IMR-90 (cell line): ENCODE measurements at regions not wholly inside any gene's neighbourhood (a gene's known extent, or its start where the extent isn't known, plus 50 kb on each side); places are given as distances from the start of the nearest gene placed in this dataset.

Source experiments
- ATAC-seq: fragments of 200-7000 bp; cut with Tn5 transposase; 2 replicates; pipeline ENCODE4 v1.9.1; 2020; ENCODE audit warnings: low read depth, mild to moderate bottlenecking, moderate library complexity
- BruUV-seq: library from RNA; stranded (reverse); fragments of 400-500 nt; replicated peaks from 2 replicates; lab custom pipeline; 2021; lab: Mats Ljungman, UMichigan
- CTCF ChIA-PET: fragments of 300-600 bp; formaldehyde crosslinking; extraction: SDS; loops from one replicate; lab custom pipeline; 2021; ENCODE audit warnings: antibody characterized with exemption; lab: Yijun Ruan, JAX
- POLR2A ChIA-PET: fragments of 300-600 bp; sonication (Branson Sonifier 250); formaldehyde crosslinking; loops from one replicate; lab custom pipeline; 2022; ENCODE audit warnings: antibody characterized with exemption; ENCODE audit not compliant: unreplicated experiment; lab: Charles Lee
- DNase-seq: peaks from one replicate; pipeline ENCODE4 v3.0.0; 2013
- H2AFZ ChIP-seq: replicated peaks from 2 replicates; pipeline ENCODE3; 2013; ENCODE audit warnings: low read length, mild to moderate bottlenecking; ENCODE audit not compliant: poor library complexity
- H2AK5ac ChIP-seq: 2 replicates; pipeline ENCODE4 v1.6.1; 2013; ENCODE audit warnings: low read depth, low read length, inconsistent platforms
- H2AK9ac ChIP-seq: replicated peaks from 2 replicates; pipeline ENCODE3; 2013; ENCODE audit warnings: mild to moderate bottlenecking, low read depth, low read length, moderate library complexity; ENCODE audit not compliant: poor library complexity
- H2BK120ac ChIP-seq: 2 replicates; pipeline ENCODE4 v1.6.1; 2013; ENCODE audit warnings: low read depth, low read length, inconsistent platforms
- H2BK15ac ChIP-seq: 3 replicates; pipeline ENCODE4 v1.6.1; 2013; ENCODE audit warnings: low read depth, low read length, inconsistent platforms
- H2BK20ac ChIP-seq: 2 replicates; pipeline ENCODE4 v1.6.1; 2013; ENCODE audit warnings: low read depth, mild to moderate bottlenecking, inconsistent platforms, low read length, moderate library complexity
- H2BK5ac ChIP-seq: 2 replicates; pipeline ENCODE4 v1.6.1; 2013; ENCODE audit warnings: mild to moderate bottlenecking, low read depth, low read length, inconsistent platforms; ENCODE audit not compliant: poor library complexity, severe bottlenecking
- H3K14ac ChIP-seq: replicated peaks from 2 replicates; pipeline ENCODE4 v1.6.1; 2013; ENCODE audit warnings: low read depth, low read length, inconsistent platforms
- H3K18ac ChIP-seq: 2 replicates; pipeline ENCODE4 v1.6.1; 2013; ENCODE audit warnings: low read depth, low read length, control low read depth
- H3K23ac ChIP-seq: 2 replicates; pipeline ENCODE4 v1.6.1; 2013; ENCODE audit warnings: low read depth, low read length, inconsistent platforms
- H3K27ac ChIP-seq: 2 replicates; pipeline ENCODE4 v1.5.1; 2013; ENCODE audit warnings: mild to moderate bottlenecking, control low read depth, low read length; ENCODE audit not compliant: insufficient read depth
- H3K27me3 ChIP-seq: 2 replicates; pipeline ENCODE4 v1.6.1; 2013; ENCODE audit warnings: low read length; ENCODE audit not compliant: control insufficient read depth, insufficient read depth
- H3K36me3 ChIP-seq: 2 replicates; pipeline ENCODE4 v1.6.1; 2013; ENCODE audit warnings: low read length, mixed read lengths; ENCODE audit not compliant: control insufficient read depth, insufficient read depth
- H3K4ac ChIP-seq: 2 replicates; pipeline ENCODE4 v1.6.1; 2013; ENCODE audit warnings: low read depth, low read length, inconsistent platforms
- H3K4me1 ChIP-seq: 2 replicates; pipeline ENCODE4 v1.6.1; 2013; ENCODE audit warnings: low read length, mixed read lengths; ENCODE audit not compliant: control insufficient read depth, insufficient read depth
- H3K4me2 ChIP-seq: 2 replicates; pipeline ENCODE4 v1.6.1; 2013; ENCODE audit warnings: low read depth, mild to moderate bottlenecking, control low read depth, low read length, moderate library complexity
- H3K4me3 ChIP-seq: 2 replicates; pipeline ENCODE4 v1.5.1; 2013; ENCODE audit warnings: low read depth, mild to moderate bottlenecking, control low read depth, low read length, moderate library complexity; ENCODE audit not compliant: insufficient read depth
- H3K56ac ChIP-seq: 2 replicates; pipeline ENCODE4 v1.6.1; 2013; ENCODE audit warnings: low read length, inconsistent platforms; ENCODE audit not compliant: insufficient read depth; ENCODE audit errors: extremely low read depth
- H3K79me1 ChIP-seq, 2 experiments: 2 replicates each; pipeline ENCODE4 v1.6.1; 2013; ENCODE audit warnings: low read length in 2 of 2, inconsistent platforms in 1 of 2, low read depth in 1 of 2
- H3K9ac ChIP-seq: 2 replicates; pipeline ENCODE4 v1.6.1; 2013; ENCODE audit warnings: low read depth, low read length, control low read depth
- H3K9me1 ChIP-seq: 2 replicates; pipeline ENCODE4 v1.6.1; 2013; ENCODE audit warnings: low read length, inconsistent platforms; ENCODE audit not compliant: insufficient read depth
- H3K9me3 ChIP-seq: 2 replicates; pipeline ENCODE4 v1.6.1; 2013; ENCODE audit warnings: low read length; ENCODE audit not compliant: control insufficient read depth, insufficient read depth
- H4K20me1 ChIP-seq: 2 replicates; pipeline ENCODE4 v1.6.1; 2013; ENCODE audit warnings: low read length, inconsistent platforms; ENCODE audit not compliant: insufficient read depth
- H4K5ac ChIP-seq: 2 replicates; pipeline ENCODE4 v1.6.1; 2013; ENCODE audit warnings: mild to moderate bottlenecking, low read depth, low read length, control low read depth
- H4K8ac ChIP-seq, 2 experiments: 2 replicates each; pipeline ENCODE4 v1.6.1; 2013; ENCODE audit warnings: low read depth in 2 of 2, low read length in 2 of 2, control low read depth in 1 of 2, inconsistent platforms in 1 of 2
- H4K91ac ChIP-seq: 2 replicates; pipeline ENCODE4 v1.6.1; 2013; ENCODE audit warnings: low read depth, low read length, inconsistent platforms; ENCODE audit not compliant: insufficient read depth
- CEBPB ChIP-seq: IDR thresholded peaks from 2 replicates; pipeline ENCODE4 v1.6.1; 2012; ENCODE audit warnings: low read depth, low read length, improper control_type of control experiment
- CHD1 ChIP-seq: IDR thresholded peaks from 2 replicates; pipeline ENCODE4 v1.6.1; 2012; ENCODE audit warnings: low read depth, low read length, improper control_type of control experiment
- MAFK ChIP-seq: IDR thresholded peaks from 2 replicates; pipeline ENCODE4 v1.6.1; 2012; ENCODE audit warnings: low read depth, low read length, improper control_type of control experiment
- NFE2L2 ChIP-seq: fragments of 150-350 bp; IDR thresholded peaks from 2 replicates; pipeline ENCODE4 v1.6.1; 2016; ENCODE audit warnings: low read depth, mild to moderate bottlenecking, low read length
- RCOR1 ChIP-seq: IDR thresholded peaks from 2 replicates; pipeline ENCODE4 v1.6.1; 2012; ENCODE audit warnings: mild to moderate bottlenecking, low read length, improper control_type of control experiment; ENCODE audit not compliant: insufficient replicate concordance
- RFX5 ChIP-seq: IDR thresholded peaks from 2 replicates; pipeline ENCODE4 v1.8.0; 2012; ENCODE audit warnings: low read depth, mild to moderate bottlenecking, low read length, moderate library complexity
- SMC3 ChIP-seq: fragments of 150-350 bp; IDR thresholded peaks from 2 replicates; pipeline ENCODE4 v1.6.1; 2016; ENCODE audit warnings: low read depth, mild to moderate bottlenecking, antibody characterized with exemption, low read length, moderate library complexity
- WGBS, 2 experiments: methylation state at CpG; one replicate each; pipeline versions ENCODE4 v1.1.5 to v1.1.7; 2013; ENCODE audit warnings: missing lambda C conversion rate in 2 of 2; ENCODE audit not compliant: insufficient read length in 1 of 2; ENCODE audit errors: extremely low coverage in 2 of 2; 5-methylcytosine and 5-hydroxymethylcytosine counted together
- dilution Hi-C: fragments of 300-500 bp; cut with HindIII; formaldehyde crosslinking; loops from one replicate; pipeline ENCODE4 v1.14.3; 2018; ENCODE audit warnings: low sequenced_read_pairs; ENCODE audit not compliant: unreplicated experiment
- in situ Hi-C: fragments of 300-500 bp; cut with MboI; formaldehyde crosslinking; loops from 3 replicates; pipeline ENCODE4 v1.14.3; 2019; ENCODE audit warnings: low sequenced_read_pairs, inconsistent platforms, mixed read lengths
- intact Hi-C: fragments of 100-400 bp; cut with micrococcal nuclease; formaldehyde crosslinking; loops from 2 replicates; pipeline ENCODE4 v1.10.0; 2022

GRCh38 chr18:67041334-67041733 lies 437.4 kb upstream of the CDH19 start:
- no peak overlapping the region for H2BK120ac ChIP-seq
- WGBS, 2 experiments = no CpG with 5 or more reads among the region's 2 CpGs
- intact Hi-C loops (no loop called here), dilution Hi-C loops (no loop called here), in situ Hi-C loops (no loop called here)
- no peak for TF ChIP-seq CHD1
- no peak for TF ChIP-seq RCOR1
- TF ChIP-seq RFX5 = no peak
- no peak for TF ChIP-seq CEBPB
- no peak for TF ChIP-seq NFE2L2
- no peak for TF ChIP-seq SMC3
- TF ChIP-seq MAFK = no peak
- no peaks in the 10 kb centered on the region for H3K36me3 ChIP-seq
- H3K9me3 ChIP-seq = peaks cover 13% of the 10 kb centered on the region
- H2AFZ ChIP-seq = no peak overlapping the region
- H3K18ac ChIP-seq = no peak overlapping the region
- H3K4ac ChIP-seq = no peak overlapping the region
- H3K9ac ChIP-seq = no peak overlapping the region
- no peak overlapping the region for H2AK9ac ChIP-seq
- no peak overlapping the region for H2BK15ac ChIP-seq
- POLR2A ChIA-PET = no interaction called here
- no peak overlapping the region for H4K5ac ChIP-seq
- H3K27me3 ChIP-seq = no peaks in the 10 kb centered on the region
- H3K9me1 ChIP-seq = no peaks in the 10 kb centered on the region
- no peak overlapping the region for H4K91ac ChIP-seq
- BruUV-seq = no TSS peak
- no peaks in the 10 kb centered on the region for H4K20me1 ChIP-seq
- H2AK5ac ChIP-seq = no peak overlapping the region
- H3K56ac ChIP-seq = no peak overlapping the region
- H2BK20ac ChIP-seq = no peak overlapping the region
- H3K23ac ChIP-seq = no peak overlapping the region
- H2BK5ac ChIP-seq = no peak overlapping the region
- DNase-seq = no peak
- no peak overlapping the region for H3K4me3 ChIP-seq
- H3K4me1 ChIP-seq = no peaks in the 10 kb centered on the region
- no peak overlapping the region for H4K8ac ChIP-seq
- no peak overlapping the region for H3K27ac ChIP-seq
- H3K4me2 ChIP-seq = no peak overlapping the region
- H3K79me1 ChIP-seq = no peaks in the 10 kb centered on the region
- no peak for ATAC-seq
- H3K14ac ChIP-seq = no peak overlapping the region
- CTCF ChIA-PET = interaction anchor here (1.0 kb wide), 1 partner anchor 24 kb away, joined by 3 read pairs; no protein-coding TSS in a partner anchor
